Neuronal stem cell (in vitro differentiated cells): ENCODE measurements at regions not wholly inside any gene's neighbourhood (a gene's known extent, or its start where the extent isn't known, plus 50 kb on each side); places are given as distances from the start of the nearest gene placed in this dataset.

Experiments
- DNase-seq: peaks from one replicate; pipeline ENCODE4 v3.0.0-alpha.2; 2013; ENCODE audit warnings: low spot score
- H2AFZ ChIP-seq: one replicate; pipeline ENCODE4 v1.6.1; 2013; ENCODE audit warnings: mild to moderate bottlenecking, low read length, inconsistent platforms
- H2AK5ac ChIP-seq: 2 replicates; pipeline ENCODE4 v1.6.1; 2013; ENCODE audit warnings: low read depth, mild to moderate bottlenecking, inconsistent platforms, low read length, moderate library complexity, mixed read lengths
- H2BK120ac ChIP-seq: 2 replicates; pipeline ENCODE4 v1.6.1; 2013; ENCODE audit warnings: low read depth, mild to moderate bottlenecking, inconsistent platforms, low read length, moderate library complexity, mixed read lengths
- H2BK12ac ChIP-seq: one replicate; pipeline ENCODE4 v1.6.1; 2013; ENCODE audit warnings: low read length, inconsistent platforms
- H2BK15ac ChIP-seq: 2 replicates; pipeline ENCODE4 v1.6.1; 2013; ENCODE audit warnings: mild to moderate bottlenecking, low read length, inconsistent platforms, mixed read lengths
- H2BK5ac ChIP-seq: one replicate; pipeline ENCODE4 v1.6.1; 2013; ENCODE audit warnings: inconsistent platforms, mild to moderate bottlenecking, low read length, moderate library complexity
- H3K14ac ChIP-seq: one replicate; pipeline ENCODE4 v1.6.1; 2013; ENCODE audit warnings: low read length, inconsistent platforms
- H3K18ac ChIP-seq: 2 replicates; pipeline ENCODE4 v1.6.1; 2013; ENCODE audit warnings: low read length, inconsistent platforms
- H3K23ac ChIP-seq: 2 replicates; pipeline ENCODE4 v1.6.1; 2013; ENCODE audit warnings: low read depth, mild to moderate bottlenecking, mixed read lengths, low read length, inconsistent platforms; ENCODE audit not compliant: poor library complexity
- H3K27ac ChIP-seq: replicated peaks from 3 replicates; pipeline ENCODE4 v1.5.1; 2013; ENCODE audit warnings: low read length, inconsistent platforms
- H3K27me3 ChIP-seq, 3 experiments: 2 replicates each; pipeline ENCODE4 v1.6.1; 2013; ENCODE audit warnings: low read length in 3 of 3, mild to moderate bottlenecking in 2 of 3, inconsistent platforms in 1 of 3, low read depth in 1 of 3, mixed read lengths in 1 of 3, moderate library complexity in 1 of 3; ENCODE audit not compliant: control insufficient read depth in 3 of 3, insufficient read depth in 3 of 3
- H3K36me3 ChIP-seq, 2 donors: replicated peaks in 1 of 2; 2 replicates each; pipeline ENCODE4 v1.6.1; 2013; ENCODE audit warnings: low read length in 2 of 2; ENCODE audit not compliant: control insufficient read depth in 2 of 2, insufficient read depth in 2 of 2
- H3K4ac ChIP-seq: 2 replicates; pipeline ENCODE4 v1.6.1; 2013; ENCODE audit warnings: inconsistent platforms, mild to moderate bottlenecking, low read length, moderate library complexity
- H3K4me1 ChIP-seq, 2 donors: 1 replicate in 1 of 2; 2 replicates in 1 of 2; pipeline ENCODE4 v1.6.1; 2013; ENCODE audit warnings: low read length in 2 of 2, low read depth in 1 of 2; ENCODE audit not compliant: control insufficient read depth in 2 of 2, insufficient read depth in 1 of 2
- H3K4me2 ChIP-seq: one replicate; pipeline ENCODE4 v1.6.1; 2013; ENCODE audit warnings: mild to moderate bottlenecking, low read length, inconsistent platforms; ENCODE audit not compliant: insufficient read depth, poor library complexity, severe bottlenecking
- H3K4me3 ChIP-seq, 2 donors: 2 replicates each; pipeline ENCODE4 v1.5.1; 2013; ENCODE audit warnings: low read length in 2 of 2, mild to moderate bottlenecking in 2 of 2, inconsistent platforms in 1 of 2, moderate library complexity in 1 of 2
- H3K79me1 ChIP-seq: one replicate; pipeline ENCODE4 v1.6.1; 2013; ENCODE audit warnings: low read depth, mild to moderate bottlenecking, inconsistent platforms, low read length, moderate library complexity
- H3K9ac ChIP-seq: one replicate; pipeline ENCODE4 v1.6.1; 2013; ENCODE audit warnings: mild to moderate bottlenecking, low read depth, low read length, inconsistent platforms; ENCODE audit not compliant: poor library complexity
- H3K9me3 ChIP-seq, 2 donors: replicated peaks in 1 of 2; 2 replicates each; pipeline versions ENCODE3 to v1.6.1; 2013; ENCODE audit warnings: low read length in 2 of 2, mild to moderate bottlenecking in 2 of 2, inconsistent platforms in 1 of 2, low read depth in 1 of 2, mixed read lengths in 1 of 2, moderate library complexity in 1 of 2; ENCODE audit not compliant: control insufficient read depth in 2 of 2, insufficient read depth in 1 of 2
- H4K8ac ChIP-seq: one replicate; pipeline ENCODE4 v1.6.1; 2013; ENCODE audit warnings: low read depth, mild to moderate bottlenecking, inconsistent platforms, low read length, moderate library complexity
- H4K91ac ChIP-seq: one replicate; pipeline ENCODE4 v1.6.1; 2013; ENCODE audit warnings: low read length, low read depth, mild to moderate bottlenecking, inconsistent platforms; ENCODE audit not compliant: poor library complexity
- WGBS, 2 donors: extraction: QIAGEN DNeasy Blood & Tissue Kit; methylation state at CpG; one replicate each; pipeline ENCODE4 v1.1.7; 2013; ENCODE audit warnings: missing lambda C conversion rate in 2 of 2, mixed read lengths in 1 of 2; ENCODE audit not compliant: insufficient read length in 2 of 2, insufficient replicate concordance in 1 of 2; ENCODE audit errors: extremely low coverage in 2 of 2; 5-methylcytosine and 5-hydroxymethylcytosine counted together

GRCh38 chrX:2629316-2630007 is 61.6 kb upstream of the CD99 start:
- Histone ChIP-seq H3K23ac (no peak overlapping the region), H3K9ac (no peak overlapping the region), H3K4me1 (no peaks in the 10 kb centered on the region), H3K4me2 (no peak overlapping the region), H4K91ac (no peak overlapping the region), H3K27me3 (no peaks in the 10 kb centered on the region), H3K79me1 (no peaks in the 10 kb centered on the region), H2BK120ac (no peak overlapping the region), H2AFZ (no peak overlapping the region), H2BK15ac (no peak overlapping the region), H3K4me3 (no peak overlapping the region), H2BK12ac (no peak overlapping the region), H2BK5ac (no peak overlapping the region), H3K36me3 (peaks cover 22 to 25% of the 10 kb centered on the region in 2 donors), H3K27ac (no peak overlapping the region), H3K4ac (no peak overlapping the region), H4K8ac (no peak overlapping the region), H3K14ac (no peak overlapping the region), H2AK5ac (no peak overlapping the region), H3K9me3 (peaks cover 0 to 4% of the 10 kb centered on the region in 2 donors), H3K18ac (no peak overlapping the region)
- no peak for DNase-seq
- no CpG with 5 or more reads among the region's 6 CpGs for WGBS, 2 donors

DNA sequence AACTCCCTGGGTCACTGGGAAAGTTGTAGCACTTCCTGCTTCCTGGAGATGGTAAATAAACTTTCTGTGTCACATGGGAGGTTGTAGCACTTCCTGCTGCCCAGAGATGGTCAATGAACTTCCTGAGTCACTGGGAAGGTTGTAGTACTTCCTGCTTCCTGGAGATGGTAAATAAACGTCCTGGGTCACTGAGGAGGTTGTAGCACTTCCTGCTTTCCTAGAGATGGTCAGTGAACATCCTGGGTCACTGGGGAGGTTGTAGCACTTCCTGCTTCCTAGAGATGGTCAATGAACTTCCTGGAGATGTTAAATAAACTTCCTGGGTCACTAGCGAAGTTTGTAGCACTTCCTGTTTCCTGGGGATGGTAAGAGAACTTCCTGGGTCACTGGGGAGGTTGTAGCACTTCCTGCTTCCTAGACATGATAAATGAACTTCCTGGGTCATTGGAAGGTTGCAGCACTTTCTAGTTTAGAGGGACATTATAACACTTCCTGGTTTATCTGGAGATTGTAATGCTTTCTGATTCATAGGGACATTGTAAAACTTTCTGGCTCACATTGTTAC is 62.3 kb upstream of the CD99 start:
- no peak overlapping the region for H2AFZ ChIP-seq
- WGBS, 2 donors, result no CpG with 5 or more reads among the region's 2 CpGs
- H3K9ac ChIP-seq, result no peak overlapping the region
- H3K4ac ChIP-seq, result no peak overlapping the region
- H3K79me1 ChIP-seq, result no peaks in the 10 kb centered on the region
- DNase-seq, result no peak
- H2AK5ac ChIP-seq, result no peak overlapping the region
- no peak overlapping the region for H2BK15ac ChIP-seq
- H2BK120ac ChIP-seq, result no peak overlapping the region
- H3K27me3 ChIP-seq, result no peaks in the 10 kb centered on the region
- no peak overlapping the region for H3K23ac ChIP-seq
- H3K18ac ChIP-seq, result no peak overlapping the region
- peaks cover 22 to 30% of the 10 kb centered on the region in 2 donors for H3K36me3 ChIP-seq
- no peak overlapping the region for H3K14ac ChIP-seq
- no peak overlapping the region for H4K8ac ChIP-seq
- no peak overlapping the region for H3K4me2 ChIP-seq
- no peak overlapping the region for H3K4me3 ChIP-seq
- no peaks in the 10 kb centered on the region for H3K4me1 ChIP-seq
- peaks cover 0 to 4% of the 10 kb centered on the region in 2 donors for H3K9me3 ChIP-seq
- H4K91ac ChIP-seq, result no peak overlapping the region
- no peak overlapping the region for H3K27ac ChIP-seq
- H2BK12ac ChIP-seq, result no peak overlapping the region
- no peak overlapping the region for H2BK5ac ChIP-seq

GRCh38 chrX:2627272-2627867 is 63.7 kb upstream of the CD99 start:
- no peak overlapping the region for H3K4ac ChIP-seq
- no peak overlapping the region for H2BK15ac ChIP-seq
- H4K8ac ChIP-seq, result peak overlapping the region; percentile 44
- no peak overlapping the region for H3K18ac ChIP-seq
- no peak overlapping the region for H3K14ac ChIP-seq
- H3K27ac ChIP-seq, result no peak overlapping the region
- no peaks in the 10 kb centered on the region for H3K79me1 ChIP-seq
- DNase-seq, result no peak
- no peak overlapping the region for H3K4me2 ChIP-seq
- H3K9ac ChIP-seq, result no peak overlapping the region
- no peaks in the 10 kb centered on the region for H3K27me3 ChIP-seq
- no peaks in the 10 kb centered on the region for H3K4me1 ChIP-seq
- WGBS, 2 donors, result no CpG with 5 or more reads among the region's 3 CpGs
- H3K36me3 ChIP-seq, result peaks cover 26 to 40% of the 10 kb centered on the region in 2 donors
- H2BK5ac ChIP-seq, result no peak overlapping the region
- peaks cover 0 to 4% of the 10 kb centered on the region in 2 donors for H3K9me3 ChIP-seq
- H2AK5ac ChIP-seq, result no peak overlapping the region
- no peak overlapping the region for H3K23ac ChIP-seq
- H2BK12ac ChIP-seq, result no peak overlapping the region
- no peak overlapping the region for H2BK120ac ChIP-seq
- no peak overlapping the region for H2AFZ ChIP-seq
- no peak overlapping the region for H3K4me3 ChIP-seq
- H4K91ac ChIP-seq, result no peak overlapping the region

DNA sequence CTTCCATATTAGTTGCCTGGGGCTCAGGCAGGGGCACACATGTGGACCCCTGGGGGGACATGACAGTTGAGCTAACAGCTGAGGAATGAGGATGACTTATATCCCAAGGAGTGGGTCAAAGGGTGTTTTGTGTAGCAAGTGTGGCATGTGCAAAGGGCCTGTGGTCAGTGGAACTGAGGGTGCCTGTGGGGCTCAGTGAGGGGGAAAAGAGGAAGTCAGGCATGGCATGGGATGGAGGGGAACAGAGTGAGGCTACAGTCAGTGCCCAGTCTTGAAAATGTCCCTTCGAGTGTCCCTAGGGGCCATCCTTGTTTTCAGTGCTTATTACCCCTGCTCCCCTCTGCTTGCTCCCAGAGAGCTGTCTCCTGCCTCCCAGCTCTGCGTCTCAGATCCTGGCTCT is 64.3 kb upstream of the CD99 start:
- no peak overlapping the region for H2AFZ ChIP-seq
- no peak overlapping the region for H2BK15ac ChIP-seq
- no peak overlapping the region for H3K4ac ChIP-seq
- H3K9me3 ChIP-seq, result peaks cover 0 to 4% of the 10 kb centered on the region in 2 donors
- H3K27ac ChIP-seq, result no peak overlapping the region
- no peak overlapping the region for H4K91ac ChIP-seq
- no peak overlapping the region for H4K8ac ChIP-seq
- H3K18ac ChIP-seq, result no peak overlapping the region
- H3K4me2 ChIP-seq, result no peak overlapping the region
- H3K4me1 ChIP-seq, result no peaks in the 10 kb centered on the region
- no peaks in the 10 kb centered on the region for H3K27me3 ChIP-seq
- no peak overlapping the region for H2AK5ac ChIP-seq
- no peaks in the 10 kb centered on the region for H3K79me1 ChIP-seq
- no peak overlapping the region for H3K9ac ChIP-seq
- H3K23ac ChIP-seq, result no peak overlapping the region
- no peak for DNase-seq
- H2BK12ac ChIP-seq, result no peak overlapping the region
- peaks cover 27 to 40% of the 10 kb centered on the region in 2 donors for H3K36me3 ChIP-seq
- H2BK5ac ChIP-seq, result no peak overlapping the region
- H2BK120ac ChIP-seq, result no peak overlapping the region
- H3K14ac ChIP-seq, result no peak overlapping the region
- H3K4me3 ChIP-seq, result peak overlapping the region in 1 of 2 donors; percentile 67
- no CpG with 5 or more reads among the region's 2 CpGs for WGBS, 2 donors
